Heart left ventricle (tissue), 13 donors: ENCODE measurements at regions not wholly inside any gene's neighbourhood (a gene's known extent, or its start where the extent isn't known, plus 50 kb on each side); places are given as distances from the start of the nearest gene placed in this dataset.

Experiments
- CTCF ChIP-seq, 12 donors: fragments of 200-600 bp; sonication (generic) in 4 of 12; IDR thresholded peaks; one replicate each; pipeline versions ENCODE4 v1.5.0 to v1.8.0; 2018 to 2022; ENCODE audit warnings: antibody characterized with exemption in 12 of 12, mild to moderate bottlenecking in 5 of 12
- POLR2A ChIP-seq, 2 donors: fragments of 450-650 bp; IDR thresholded peaks; one replicate each; pipeline ENCODE4 v1.6.1; 2017; ENCODE audit warnings: antibody characterized with exemption in 2 of 2, mild to moderate bottlenecking in 2 of 2, moderate library complexity in 2 of 2
- donor health status: ischemic (EF 13 %, LVEDD 7.1; RV severe dilation, severe dysfunction).
- donor health status: DM: no; HTN: yes; CAD: no.
- donor health status: DM: no; HTN: no; CAD: no.
- donor health status: ischemic (EF 25% LVEDD 6.9; RV normal size, moderate dysfunction).
- donor health status: ischemic (EF 25% LVEDD 5.7; RV mildly dilated, moderate dysfunction).
- donor health status: ischemic (EF 35%, LVEDD 5.7; RV mildly dilated, moderate dysfunction).
- donor health status: nonischemic (EF 11% LVEDD 7.7; RV severe dilation, severe dysfunction).
- donor health status: DM: yes; HTN: yes; CAD: no.
- donor health status: PGD.
- donor health status: ischemic (EF 29% LVEDD 5.4; RV normal size, mild dysfunction).
- donor health status: nonischemic (EF 23%, LVEDD 6.1; RV moderate dilation, normal function).

- TF ChIP-seq CTCF (IDR thresholded peaks at IDR 0.05) (no peak), POLR2A (IDR thresholded peaks at IDR 0.05) (no peak)
Observed at GRCh38 chr3:22819209-22819608, 383.9 kb upstream of the UBE2E2 start.
